GM21526 (cell line): ENCODE measurements at regions not wholly inside any gene's neighbourhood (a gene's known extent, or its start where the extent isn't known, plus 50 kb on each side); places are given as distances from the start of the nearest gene placed in this dataset.
"Not testable (repeated sequence)": the region's sequence is repeated elsewhere in the genome, so short reads cannot be mapped to it uniquely, and the experiment has no call there.

Experiments used
- ATAC-seq: cut with Tn5 transposase; IDR thresholded peaks from one replicate; pipeline ENCODE4 v1.9.1; 2021; ENCODE audit warnings: moderate library complexity; ENCODE audit not compliant: unreplicated experiment, low FRiP score

- ATAC-seq: no peak
Observed at GRCh38 chr13:54563286-54563685, 1534.7 kb downstream of the OLFM4 start.

- not testable (repeated sequence) for ATAC-seq
Observed at GRCh38 chr13:54572037-54572436, 1543.4 kb downstream of the OLFM4 start.

GRCh38 chr13:54573186-54573585 lies 1544.6 kb downstream of the OLFM4 start:
- no peak for ATAC-seq

GRCh38 chr13:54574791-54575190 lies 1546.2 kb downstream of the OLFM4 start:
- ATAC-seq: no peak

GRCh38 chr13:54591540-54591939 lies 1562.9 kb downstream of the OLFM4 start:
- no peak for ATAC-seq

- no peak for ATAC-seq
Observed at GRCh38 chr13:54592201-54592600, 1563.6 kb downstream of the OLFM4 start.

- ATAC-seq: no peak
Observed at GRCh38 chr13:54593504-54593903, 1564.9 kb downstream of the OLFM4 start.

GRCh38 chr13:54597540-54598088 lies 1569.0 kb downstream of the OLFM4 start:
- no peak for ATAC-seq

GRCh38 chr13:54599413-54599812 lies 1570.8 kb downstream of the OLFM4 start:
- ATAC-seq: no peak

GRCh38 chr13:54606944-54607343 lies 1578.3 kb downstream of the OLFM4 start:
- ATAC-seq: no peak

GRCh38 chr13:54607421-54607820 lies 1578.8 kb downstream of the OLFM4 start:
- no peak for ATAC-seq

GRCh38 chr13:54611390-54611789 lies 1582.8 kb downstream of the OLFM4 start:
- ATAC-seq: no peak

- no peak for ATAC-seq
Observed at GRCh38 chr13:54614726-54615125, 1586.1 kb downstream of the OLFM4 start.

GRCh38 chr13:54626504-54626903 lies 1597.9 kb downstream of the OLFM4 start:
- ATAC-seq: not testable (repeated sequence)

GRCh38 chr13:54627646-54628372 lies 1599.2 kb downstream of the OLFM4 start:
- ATAC-seq: no peak

- no peak for ATAC-seq
Observed at GRCh38 chr13:54628383-54628782, 1599.8 kb downstream of the OLFM4 start.

GRCh38 chr13:54633456-54633855 lies 1604.8 kb downstream of the OLFM4 start:
- no peak for ATAC-seq

- ATAC-seq: no peak
Observed at GRCh38 chr13:54636231-54636630, 1607.6 kb downstream of the OLFM4 start.

GRCh38 chr13:54637366-54637765 lies 1608.8 kb downstream of the OLFM4 start:
- no peak for ATAC-seq

- no peak for ATAC-seq
Observed at GRCh38 chr13:54640719-54641118, 1612.1 kb downstream of the OLFM4 start.

- ATAC-seq: no peak
Observed at GRCh38 chr13:54643863-54644262, 1615.2 kb downstream of the OLFM4 start.

GRCh38 chr13:54647275-54647674 lies 1618.7 kb downstream of the OLFM4 start:
- no peak for ATAC-seq
